DMS 273 (cell line): ENCODE measurements at regions not wholly inside any gene's neighbourhood (a gene's known extent, or its start where the extent isn't known, plus 50 kb on each side); places are given as distances from the start of the nearest gene placed in this dataset.
"Not testable (repeated sequence)": the region's sequence is repeated elsewhere in the genome, so short reads cannot be mapped to it uniquely, and the experiment has no call there.

Experiments
- DNase-seq: peaks from one replicate; lab custom pipeline; 2025; ENCODE audit not compliant: unreplicated experiment; lab: John Stamatoyannopoulos, UW

GRCh38 chr4:127219232-127219631, 413.5 kb upstream of the INTU start:
- DNase-seq = no peak

DNA sequence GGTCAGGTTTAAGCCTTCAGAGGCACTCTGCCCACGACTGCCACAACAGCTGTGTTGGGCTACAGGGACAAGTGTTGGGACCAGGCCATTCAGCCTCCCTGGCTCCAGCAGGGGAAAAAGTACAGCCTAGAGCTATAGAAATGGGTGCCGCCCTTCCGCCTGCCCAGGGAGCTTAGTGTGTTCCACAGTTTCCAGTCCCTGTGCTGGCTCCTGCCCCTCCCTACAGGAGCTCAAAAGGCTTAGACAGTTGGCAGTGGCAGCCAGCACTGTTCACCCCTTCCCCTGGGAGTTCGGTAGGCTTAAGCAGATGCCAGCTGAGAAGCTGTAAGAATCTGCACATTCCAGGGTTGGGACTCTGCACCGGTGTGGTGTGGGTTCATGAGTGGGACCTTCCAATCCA, 408.2 kb upstream of the INTU start:
- peak; percentile 4 for DNase-seq

- no peak for DNase-seq
Observed at GRCh38 chr4:127229855-127230608, 402.7 kb upstream of the INTU start.

GRCh38 chr4:127236889-127237288, 395.9 kb upstream of the INTU start:
- peak; percentile 26 for DNase-seq

DNA sequence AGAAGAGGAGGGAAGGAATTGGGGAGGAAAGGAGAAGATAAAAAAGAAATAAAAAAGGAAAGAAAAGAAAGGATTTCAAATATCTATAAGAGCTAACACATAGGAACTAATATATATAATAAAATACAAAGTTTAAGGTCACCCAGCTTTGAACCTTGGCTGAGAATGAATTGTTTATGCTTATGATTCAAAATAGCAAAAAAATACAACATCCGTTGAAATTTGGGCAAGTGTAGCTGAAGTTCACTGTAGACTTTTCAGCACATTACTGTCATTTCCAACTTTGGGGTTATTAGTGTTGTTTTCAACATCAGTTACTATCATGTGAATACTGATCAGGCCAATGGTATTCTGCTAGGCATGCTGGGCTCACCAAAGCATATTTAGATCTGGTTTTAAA, 395.2 kb upstream of the INTU start:
- no peak for DNase-seq

DNA sequence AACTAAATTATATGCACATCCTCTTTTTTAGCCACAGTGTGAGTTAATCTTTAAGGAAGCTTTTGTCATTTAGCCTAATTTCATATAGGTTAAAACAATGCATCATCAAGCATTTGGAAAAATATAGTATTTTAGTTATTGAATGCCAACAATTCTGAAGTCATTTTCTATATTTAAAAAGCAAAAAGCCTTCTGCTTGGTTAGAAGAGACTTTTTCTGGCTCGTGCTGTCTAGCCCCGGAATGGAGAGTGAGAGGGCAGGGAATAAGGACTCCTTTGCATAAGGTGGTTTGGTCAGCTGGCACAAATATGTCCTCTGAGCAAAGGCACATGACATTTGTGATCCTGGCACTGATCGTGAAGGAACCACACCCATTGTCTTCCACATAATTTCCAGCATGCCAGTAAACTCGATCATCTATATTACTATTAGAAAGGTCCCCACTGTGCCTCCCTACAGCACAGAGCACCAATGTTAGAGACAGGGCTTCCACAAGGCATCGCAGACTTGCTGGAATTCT, 393.7 kb upstream of the INTU start:
- DNase-seq = no peak

- DNase-seq = peak; percentile 13
Observed at GRCh38 chr4:127239902-127240763, 392.6 kb upstream of the INTU start.

- DNase-seq = no peak
Observed at GRCh38 chr4:127240764-127241105, 392.0 kb upstream of the INTU start.

- no peak for DNase-seq
Observed at GRCh38 chr4:127244515-127244914, 388.2 kb upstream of the INTU start.

DNA sequence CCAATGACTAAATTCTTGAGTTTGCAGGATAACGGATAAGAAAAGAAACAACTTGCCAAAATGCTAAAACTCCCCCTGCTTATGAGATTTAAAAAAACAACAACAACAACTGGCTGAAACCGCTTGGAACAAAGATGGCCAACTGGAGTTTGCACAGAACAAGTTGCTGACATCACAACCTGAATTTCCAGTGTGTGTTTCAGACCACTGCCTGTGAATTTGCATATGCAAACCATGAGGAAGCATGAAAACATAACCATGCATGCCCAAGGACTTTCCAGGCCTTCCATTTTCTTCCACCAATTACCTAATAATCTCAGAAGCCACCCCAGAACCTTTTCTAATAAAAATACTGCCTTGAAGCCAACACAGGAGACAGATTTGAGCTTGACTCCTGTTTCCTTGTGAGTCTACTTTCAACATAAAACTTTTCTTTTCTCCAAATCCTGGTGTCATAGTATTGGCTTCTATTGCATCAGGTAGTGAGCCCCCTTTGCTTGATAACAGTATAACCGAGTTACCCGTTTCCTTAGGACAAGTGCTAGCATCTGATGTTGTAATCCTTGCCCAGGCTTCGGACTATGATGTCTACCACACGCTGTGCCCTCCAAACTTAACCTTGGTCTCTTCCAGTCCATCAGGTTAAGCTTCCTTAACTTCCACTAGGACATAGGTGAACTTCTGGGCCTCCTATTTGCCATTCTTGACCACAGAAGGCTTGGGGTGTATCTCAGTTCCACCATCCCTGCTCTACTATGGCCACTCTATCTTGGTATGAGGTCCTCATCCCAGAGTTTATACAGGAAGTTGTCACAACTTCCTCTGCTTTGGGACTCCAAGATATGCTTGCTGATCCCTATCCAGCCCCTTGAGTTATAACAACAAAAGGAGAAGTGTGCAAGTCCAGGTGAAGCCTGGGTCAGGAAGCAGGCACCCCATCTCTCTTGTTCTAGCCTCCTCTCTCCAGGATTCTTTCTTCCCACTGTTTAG, 385.5 kb upstream of the INTU start:
- no peak for DNase-seq

GRCh38 chr4:127249066-127249766, 383.5 kb upstream of the INTU start:
- no peak for DNase-seq

GRCh38 chr4:127249767-127250108, 383.0 kb upstream of the INTU start:
- no peak for DNase-seq

DNA sequence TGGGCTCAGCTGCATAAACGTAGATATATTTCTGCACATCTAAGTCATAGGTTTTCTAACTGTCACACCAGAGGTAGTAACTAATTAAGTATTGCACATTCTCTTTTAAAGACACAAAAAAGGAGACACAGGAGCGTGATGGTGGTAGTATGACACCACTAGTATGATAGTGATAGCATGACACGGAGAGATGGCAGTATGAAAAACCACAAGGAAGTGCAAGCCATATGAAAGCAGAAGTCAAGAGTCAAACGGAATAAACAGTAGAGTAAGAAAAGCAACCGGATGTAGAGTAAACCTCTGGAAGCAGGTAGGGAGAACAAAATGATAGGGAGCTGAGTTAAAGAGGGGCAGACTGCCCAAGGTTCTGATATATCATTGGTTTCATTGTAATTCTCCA, 382.2 kb upstream of the INTU start:
- DNase-seq = no peak

- no peak for DNase-seq
Observed at GRCh38 chr4:127251423-127251822, 381.3 kb upstream of the INTU start.

DNA sequence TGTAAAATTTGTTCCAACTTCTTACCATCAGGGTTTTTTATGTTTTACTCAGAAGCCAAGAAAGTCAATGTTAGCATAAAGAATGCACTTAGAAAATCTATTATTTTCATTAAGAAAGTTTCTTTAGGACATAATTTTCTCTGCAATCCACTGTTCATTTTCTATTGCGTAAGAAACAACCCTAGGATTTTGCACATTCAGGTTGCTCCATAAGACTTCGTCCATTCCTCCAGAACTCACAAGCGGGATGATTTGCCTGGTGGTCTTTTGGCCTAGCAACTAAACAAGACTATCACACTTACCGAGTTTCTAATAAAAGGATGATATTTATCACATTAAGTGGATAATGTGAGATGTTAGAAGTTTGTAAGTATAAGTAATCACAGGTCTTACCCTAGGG, 376.3 kb upstream of the INTU start:
- no peak for DNase-seq

GRCh38 chr4:127261476-127261875, 371.3 kb upstream of the INTU start:
- DNase-seq = peak; percentile 21

GRCh38 chr4:127268367-127268766, 364.4 kb upstream of the INTU start:
- no peak for DNase-seq

DNA sequence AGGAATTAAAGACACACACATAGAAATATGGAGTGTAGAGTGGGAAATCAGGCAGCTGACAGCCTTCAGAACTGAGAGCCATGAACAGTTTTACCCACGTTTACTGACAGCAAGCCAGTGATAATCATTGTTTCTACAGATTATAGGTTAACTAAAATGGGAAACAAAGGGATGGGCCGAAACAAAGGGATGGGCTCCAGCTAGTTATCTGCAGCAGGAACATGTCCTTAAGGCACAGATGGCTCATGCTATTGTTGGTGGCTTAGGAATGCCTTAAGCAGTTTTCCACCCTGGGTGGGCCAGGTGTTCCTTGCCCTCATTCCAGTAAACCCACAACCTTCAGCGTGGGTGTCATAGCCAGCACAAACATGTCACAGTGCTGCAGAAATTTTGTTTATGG, 355.7 kb upstream of the INTU start:
- DNase-seq = not testable (repeated sequence)

- DNase-seq = no peak
Observed at GRCh38 chr4:127284236-127284635, 348.5 kb upstream of the INTU start.

- no peak for DNase-seq
Observed at GRCh38 chr4:127291316-127291715, 341.4 kb upstream of the INTU start.

DNA sequence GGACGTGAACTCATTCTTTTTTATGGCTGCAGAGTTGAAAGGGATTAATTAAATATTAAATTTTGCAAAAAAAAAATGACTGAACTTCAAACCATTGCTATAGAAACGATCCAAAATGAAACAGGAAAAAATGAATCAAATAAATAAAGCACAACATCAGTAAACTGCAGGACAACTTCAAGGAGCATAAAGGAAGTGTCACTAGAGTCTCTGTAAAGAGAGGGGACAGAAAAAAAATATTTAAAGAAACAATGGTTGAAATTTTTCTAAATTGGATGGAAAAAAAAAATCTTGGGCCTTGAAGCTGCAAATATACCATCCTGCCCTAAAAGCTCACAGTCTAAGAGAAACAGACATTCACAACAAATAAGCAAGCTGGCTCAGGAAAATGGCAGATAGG, 339.3 kb upstream of the INTU start:
- no peak for DNase-seq
